IPS DF 6.9 (cell line): ENCODE measurements at regions not wholly inside any gene's neighbourhood (a gene's known extent, or its start where the extent isn't known, plus 50 kb on each side); places are given as distances from the start of the nearest gene placed in this dataset.

Source experiments
- DNase-seq: peaks from one replicate; pipeline ENCODE4 v3.0.0-alpha.2; 2013; ENCODE audit warnings: low read depth, low spot score
- H3K27ac ChIP-seq: one replicate; pipeline ENCODE4 v1.5.1; 2013; ENCODE audit warnings: low read length, control low read depth
- H3K27me3 ChIP-seq: 2 replicates; pipeline ENCODE4 v1.6.1; 2013; ENCODE audit warnings: mild to moderate bottlenecking, low read length; ENCODE audit not compliant: control insufficient read depth, insufficient read depth
- H3K36me3 ChIP-seq: 2 replicates; pipeline ENCODE4 v1.6.1; 2013; ENCODE audit warnings: low read length; ENCODE audit not compliant: control insufficient read depth, insufficient read depth
- H3K4me1 ChIP-seq: 2 replicates; pipeline ENCODE4 v1.6.1; 2013; ENCODE audit warnings: low read length; ENCODE audit not compliant: control insufficient read depth, insufficient read depth
- H3K4me3 ChIP-seq: 2 replicates; pipeline ENCODE4 v1.5.1; 2013; ENCODE audit warnings: mild to moderate bottlenecking, low read length
- H3K9me3 ChIP-seq: 2 replicates; pipeline ENCODE4 v1.6.1; 2013; ENCODE audit warnings: low read length, inconsistent platforms; ENCODE audit not compliant: control insufficient read depth, insufficient read depth
- WGBS: extraction: QIAGEN DNeasy Blood & Tissue Kit; methylation state at CpG from one replicate; pipeline ENCODE4 v1.1.7; 2013; ENCODE audit warnings: mixed read lengths, missing lambda C conversion rate; ENCODE audit not compliant: insufficient read length, insufficient coverage; 5-methylcytosine and 5-hydroxymethylcytosine counted together

DNA sequence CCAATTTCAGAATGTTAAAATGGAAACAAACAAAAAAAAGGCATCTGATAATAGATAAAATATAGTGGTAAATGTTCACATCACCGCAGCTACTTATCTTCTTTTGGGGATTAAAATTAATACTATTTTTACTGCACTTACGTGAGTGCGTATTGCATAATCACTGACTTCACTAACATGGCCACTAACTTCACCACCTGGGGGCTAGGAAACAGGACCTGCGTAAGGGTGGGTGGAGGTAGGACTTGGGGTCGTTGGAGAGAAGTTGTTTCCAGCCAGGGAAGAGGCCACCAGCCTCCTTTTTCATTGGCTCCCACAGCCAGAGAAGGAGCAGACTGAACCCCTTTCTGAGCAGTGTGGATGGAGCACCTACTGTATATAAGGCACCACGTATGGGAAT lies 166.4 kb downstream of the SALL1 start:
- H3K4me1 ChIP-seq = no peaks in the 10 kb centered on the region
- H3K9me3 ChIP-seq = no peaks in the 10 kb centered on the region
- whole genome bisulfite sequencing = no CpG with 5 or more reads among the region's 6 CpGs
- no peaks in the 10 kb centered on the region for H3K27me3 ChIP-seq
- H3K4me3 ChIP-seq = no peak overlapping the region
- no peak for DNase-seq
- H3K27ac ChIP-seq = no peak overlapping the region
- H3K36me3 ChIP-seq = no peaks in the 10 kb centered on the region

DNA sequence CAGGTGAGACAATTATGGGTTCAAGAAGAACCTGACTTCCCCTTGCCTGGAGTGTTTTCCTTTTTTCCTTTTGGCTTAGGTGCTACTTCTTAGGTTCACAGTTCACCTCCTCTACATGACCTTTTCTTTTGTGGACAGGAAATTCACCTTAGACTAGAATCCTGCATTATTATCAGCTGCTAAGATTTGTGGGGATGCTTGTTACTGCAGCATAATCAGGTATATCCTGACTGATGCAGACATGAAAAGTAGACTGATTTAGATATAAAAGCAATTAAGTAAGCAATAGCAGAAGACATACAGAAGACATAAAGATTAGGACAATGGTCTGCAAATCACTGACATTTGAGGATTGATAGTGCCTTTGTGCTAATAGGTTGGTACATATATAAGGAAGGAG lies 168.3 kb downstream of the SALL1 start:
- Histone ChIP-seq H3K27ac (no peak overlapping the region), H3K4me1 (no peaks in the 10 kb centered on the region), H3K9me3 (no peaks in the 10 kb centered on the region), H3K4me3 (no peak overlapping the region), H3K27me3 (no peaks in the 10 kb centered on the region), H3K36me3 (no peaks in the 10 kb centered on the region)
- DNase-seq = no peak

DNA sequence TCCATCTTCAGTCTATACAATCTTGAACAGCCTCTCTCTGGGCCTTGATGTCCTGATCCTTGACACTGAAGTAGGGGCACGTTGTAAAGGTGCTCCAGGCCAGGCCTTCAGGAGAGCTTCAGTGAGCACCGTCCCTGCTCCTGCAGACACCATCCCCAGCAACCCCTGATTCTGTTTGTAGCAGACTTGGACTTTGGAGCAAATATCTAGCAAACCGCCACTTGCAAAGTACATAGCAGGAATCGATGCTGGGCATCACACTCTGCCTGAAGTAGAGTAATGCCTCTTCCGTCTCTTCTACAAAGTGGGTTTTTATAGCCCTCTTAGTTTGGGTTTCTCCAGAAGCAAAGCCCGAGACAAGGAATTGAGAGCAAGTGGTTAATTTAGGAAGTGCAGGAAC lies 169.1 kb downstream of the SALL1 start:
- Histone ChIP-seq H3K9me3 (no peaks in the 10 kb centered on the region), H3K27ac (no peak overlapping the region), H3K27me3 (no peaks in the 10 kb centered on the region), H3K4me3 (no peak overlapping the region), H3K4me1 (no peaks in the 10 kb centered on the region), H3K36me3 (no peaks in the 10 kb centered on the region)
- WGBS = no CpG with 5 or more reads among the region's 6 CpGs
- no peak for DNase-seq

DNA sequence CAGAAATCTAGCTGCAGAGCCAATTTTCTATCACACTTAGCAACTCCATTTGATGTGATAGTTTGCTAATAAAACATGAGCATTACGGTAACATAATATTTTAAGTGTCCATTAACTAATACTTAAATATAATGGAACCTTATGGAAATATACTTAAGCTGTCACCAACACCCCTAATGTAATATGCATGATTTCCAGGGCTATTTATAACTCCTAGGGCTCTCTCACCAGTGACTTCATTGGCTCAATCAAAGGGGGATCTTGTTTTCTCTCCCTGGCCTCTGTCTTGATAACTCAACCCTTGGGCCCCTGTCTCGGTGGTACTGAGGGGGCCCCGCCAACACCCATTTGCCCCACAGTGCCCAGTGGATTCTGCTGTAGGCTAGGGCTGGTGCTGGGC lies 170.4 kb downstream of the SALL1 start:
- H3K9me3 ChIP-seq = no peaks in the 10 kb centered on the region
- H3K36me3 ChIP-seq = no peaks in the 10 kb centered on the region
- no peak overlapping the region for H3K4me3 ChIP-seq
- WGBS = no CpG with 5 or more reads among the region's 3 CpGs
- H3K27ac ChIP-seq = no peak overlapping the region
- H3K27me3 ChIP-seq = no peaks in the 10 kb centered on the region
- H3K4me1 ChIP-seq = no peaks in the 10 kb centered on the region
- DNase-seq = no peak

DNA sequence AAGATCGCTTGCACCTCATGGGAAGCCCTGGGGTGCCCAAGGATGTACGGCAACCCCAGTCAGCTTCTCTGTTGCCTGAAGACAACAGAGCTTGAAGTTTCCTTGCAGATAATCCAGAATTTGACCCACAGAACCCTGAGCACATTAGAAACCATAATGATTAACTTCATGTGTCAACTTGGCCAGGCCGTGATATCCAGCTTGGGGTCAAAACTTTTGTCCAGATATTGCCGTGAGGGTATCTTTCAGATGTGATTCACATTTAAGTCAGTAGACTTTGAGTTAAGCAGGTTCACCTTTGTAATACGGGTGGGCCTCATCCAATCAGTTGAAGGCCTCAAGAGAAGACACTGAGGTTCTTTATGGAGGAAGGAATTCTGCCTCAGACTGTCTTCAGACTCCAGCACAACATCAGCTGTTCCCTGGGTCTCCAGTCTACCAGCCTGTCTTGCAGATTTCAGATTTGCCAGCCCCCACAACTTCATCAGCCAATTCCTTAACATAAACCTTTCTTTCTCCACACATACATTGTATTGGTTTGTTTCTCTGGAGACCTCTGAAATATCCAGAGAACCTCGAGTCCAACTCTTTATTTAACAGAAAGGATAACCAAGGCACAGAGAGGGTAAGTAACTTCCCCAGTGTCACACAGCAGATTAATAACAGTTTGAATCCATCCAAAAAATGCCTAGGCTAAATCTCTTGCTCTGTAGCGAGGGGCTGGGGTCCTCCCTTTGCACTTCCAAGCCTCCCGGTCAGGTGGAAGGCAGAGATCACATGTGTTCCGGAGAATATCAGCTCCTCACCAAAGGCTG lies 171.1 kb downstream of the SALL1 start:
- Histone ChIP-seq H3K9me3 (no peaks in the 10 kb centered on the region), H3K4me1 (no peaks in the 10 kb centered on the region), H3K36me3 (no peaks in the 10 kb centered on the region), H3K27ac (no peak overlapping the region), H3K27me3 (no peaks in the 10 kb centered on the region), H3K4me3 (no peak overlapping the region)
- DNase-seq = no peak
- WGBS = no CpG with 5 or more reads among the region's 9 CpGs

DNA sequence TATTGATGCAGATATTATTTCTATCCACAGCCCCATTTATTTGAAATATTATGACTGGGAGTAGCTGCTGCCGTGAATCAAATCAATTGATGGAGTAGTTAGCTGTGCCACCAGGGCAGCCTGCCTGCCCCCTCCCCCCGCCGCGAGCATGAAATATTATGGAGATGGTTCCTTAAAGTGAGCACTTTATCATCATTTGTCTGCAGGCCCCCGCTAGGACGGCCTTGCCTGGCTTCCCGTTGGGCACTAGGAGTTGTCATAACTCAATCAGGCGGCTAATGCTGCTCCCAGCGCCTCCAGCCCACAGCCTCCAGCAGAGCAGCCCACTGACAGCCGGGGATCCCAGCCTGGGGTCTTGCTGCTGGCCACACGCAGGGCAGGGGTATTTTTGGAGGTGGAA lies 173.9 kb downstream of the SALL1 start:
- no peaks in the 10 kb centered on the region for H3K36me3 ChIP-seq
- H3K4me1 ChIP-seq = no peaks in the 10 kb centered on the region

DNA sequence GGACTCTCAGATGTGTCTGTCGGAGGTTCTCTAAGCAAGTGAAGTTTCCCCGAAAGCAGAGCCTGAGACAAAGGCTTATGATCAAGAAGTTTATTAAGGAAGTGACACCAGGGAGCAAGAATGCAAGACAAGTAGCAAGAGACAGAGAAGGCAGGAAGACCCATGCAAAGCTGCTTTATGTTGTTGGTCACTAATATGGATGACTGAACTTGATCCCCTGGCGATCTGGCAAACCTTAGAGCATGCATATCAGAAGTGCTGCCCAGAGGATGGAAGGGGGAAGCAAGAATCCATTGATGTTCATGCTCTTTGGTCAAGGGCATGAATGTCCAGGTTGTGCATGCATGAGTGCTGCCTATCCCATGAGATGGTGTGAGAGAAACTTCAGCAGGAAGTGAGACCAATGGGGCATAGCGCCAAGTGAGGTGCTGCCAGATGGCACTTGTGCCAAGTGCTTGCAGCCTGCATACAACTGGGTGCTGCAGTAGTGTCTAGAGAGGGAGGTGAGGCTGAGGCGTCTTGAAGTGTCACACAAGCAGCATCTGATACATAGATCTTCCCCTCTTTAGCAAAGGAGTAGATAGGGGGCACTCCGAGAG lies 176.5 kb downstream of the SALL1 start:
- Histone ChIP-seq H3K27me3 (no peaks in the 10 kb centered on the region), H3K4me3 (no peak overlapping the region), H3K9me3 (no peaks in the 10 kb centered on the region), H3K27ac (no peak overlapping the region), H3K4me1 (no peaks in the 10 kb centered on the region), H3K36me3 (no peaks in the 10 kb centered on the region)
- DNase-seq = no peak
- WGBS = no CpG with 5 or more reads among the region's 6 CpGs

More for the DNA sequence above, 173.9 kb downstream of the SALL1 start:
- no CpG with 5 or more reads among the region's 11 CpGs for WGBS
- no peaks in the 10 kb centered on the region for H3K9me3 ChIP-seq
- DNase-seq = no peak
- H3K4me3 ChIP-seq = no peak overlapping the region
- no peak overlapping the region for H3K27ac ChIP-seq
- no peaks in the 10 kb centered on the region for H3K27me3 ChIP-seq

DNA sequence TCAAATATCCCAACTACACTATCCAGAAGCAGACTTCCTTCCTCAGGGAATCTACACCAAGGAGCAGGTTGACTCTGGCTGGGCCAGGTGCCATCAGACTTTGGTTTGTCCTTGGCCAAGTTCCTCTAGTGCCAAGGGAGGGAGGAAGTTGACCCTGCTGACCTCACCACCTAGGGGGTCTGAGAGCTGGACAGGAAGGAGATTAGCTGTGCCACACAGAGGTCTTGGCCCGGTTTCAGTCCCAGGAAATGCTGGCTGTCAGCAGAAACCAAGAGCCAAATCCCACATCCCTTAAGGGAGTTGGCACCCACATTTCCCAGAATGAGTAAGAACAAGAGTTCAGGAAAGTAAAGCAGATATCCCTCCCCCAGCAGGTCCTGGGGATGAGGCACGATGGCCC lies 178.2 kb downstream of the SALL1 start:
- no peak overlapping the region for H3K4me3 ChIP-seq
- WGBS = no CpG with 5 or more reads among the region's 2 CpGs
- DNase-seq = no peak
- no peak overlapping the region for H3K27ac ChIP-seq
- H3K4me1 ChIP-seq = no peaks in the 10 kb centered on the region
- H3K27me3 ChIP-seq = no peaks in the 10 kb centered on the region
- no peaks in the 10 kb centered on the region for H3K36me3 ChIP-seq
- H3K9me3 ChIP-seq = no peaks in the 10 kb centered on the region

DNA sequence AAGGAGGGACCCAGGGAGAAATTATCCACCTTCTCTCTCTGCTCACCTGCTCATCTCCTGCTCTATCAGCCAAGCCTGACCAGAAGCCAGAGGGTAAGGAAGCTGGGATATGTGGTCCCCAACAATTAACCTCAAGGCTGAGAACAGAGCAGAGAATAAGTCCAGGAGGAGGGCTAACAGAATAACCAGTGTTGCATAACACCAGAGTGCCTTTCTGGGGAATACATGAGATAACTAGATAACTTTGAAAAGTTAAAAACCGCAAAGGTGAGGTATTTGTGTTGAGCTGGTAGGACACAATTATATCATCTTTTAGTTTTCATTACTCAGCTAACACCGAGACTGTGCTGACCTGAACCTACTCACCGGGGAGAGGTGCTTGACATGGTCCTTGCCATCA lies 180.8 kb downstream of the SALL1 start:
- WGBS = no CpG with 5 or more reads among the region's 3 CpGs
- Histone ChIP-seq H3K27me3 (no peaks in the 10 kb centered on the region), H3K36me3 (no peaks in the 10 kb centered on the region), H3K4me3 (no peak overlapping the region), H3K9me3 (no peaks in the 10 kb centered on the region), H3K4me1 (no peaks in the 10 kb centered on the region), H3K27ac (no peak overlapping the region)
- DNase-seq = no peak

DNA sequence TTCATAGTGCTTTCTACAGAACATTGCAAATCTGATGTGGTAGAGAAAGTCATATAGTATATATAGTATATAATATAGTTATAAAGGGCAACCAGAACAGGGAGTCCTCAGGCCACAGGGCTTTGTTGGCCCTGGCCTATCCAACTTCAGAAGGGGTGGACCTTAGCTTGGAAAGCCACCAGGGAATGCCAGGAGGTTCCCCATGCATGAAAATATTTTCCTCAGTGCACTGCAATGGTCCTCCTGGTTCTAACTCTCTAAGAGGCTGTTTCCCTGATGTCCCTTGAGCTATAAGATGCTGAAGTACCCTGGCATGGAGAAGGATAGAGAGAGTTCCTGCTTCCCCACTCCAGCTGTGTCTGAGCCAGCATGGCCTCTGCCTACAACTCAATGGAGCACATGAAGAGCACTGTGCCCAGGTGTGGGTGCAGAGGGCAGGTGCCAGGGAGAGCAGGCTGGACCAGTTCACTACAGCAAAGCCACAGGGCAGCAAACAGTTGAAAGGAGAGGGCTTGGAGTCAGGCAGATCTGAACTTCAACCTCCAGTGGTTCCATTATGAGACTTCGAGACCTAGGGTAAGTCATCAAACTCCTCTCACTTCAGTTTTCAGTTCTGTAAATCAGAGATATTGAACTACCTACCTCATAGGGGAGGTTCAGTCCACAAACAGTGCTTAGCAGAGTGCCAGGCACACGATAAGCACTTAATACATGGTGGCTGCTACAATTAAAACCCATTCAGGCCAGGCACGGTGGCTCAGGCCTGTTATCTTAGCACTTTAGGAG lies 183.1 kb downstream of the SALL1 start:
- H3K4me3 ChIP-seq = no peak overlapping the region
- WGBS = no CpG with 5 or more reads among the region's 3 CpGs

More for the DNA sequence above, 183.1 kb downstream of the SALL1 start:
- Histone ChIP-seq H3K27ac (no peak overlapping the region), H3K4me1 (no peaks in the 10 kb centered on the region), H3K9me3 (no peaks in the 10 kb centered on the region), H3K36me3 (no peaks in the 10 kb centered on the region), H3K27me3 (no peaks in the 10 kb centered on the region)
- no peak for DNase-seq
